HG03439 (cell line): ENCODE measurements at regions not wholly inside any gene's neighbourhood (a gene's known extent, or its start where the extent isn't known, plus 50 kb on each side); places are given as distances from the start of the nearest gene placed in this dataset.

Experiments used
- ATAC-seq: cut with Tn5 transposase; IDR thresholded peaks from one replicate; pipeline ENCODE4 v1.9.1; 2021; ENCODE audit warnings: mild to moderate bottlenecking, moderate library complexity; ENCODE audit not compliant: unreplicated experiment

DNA sequence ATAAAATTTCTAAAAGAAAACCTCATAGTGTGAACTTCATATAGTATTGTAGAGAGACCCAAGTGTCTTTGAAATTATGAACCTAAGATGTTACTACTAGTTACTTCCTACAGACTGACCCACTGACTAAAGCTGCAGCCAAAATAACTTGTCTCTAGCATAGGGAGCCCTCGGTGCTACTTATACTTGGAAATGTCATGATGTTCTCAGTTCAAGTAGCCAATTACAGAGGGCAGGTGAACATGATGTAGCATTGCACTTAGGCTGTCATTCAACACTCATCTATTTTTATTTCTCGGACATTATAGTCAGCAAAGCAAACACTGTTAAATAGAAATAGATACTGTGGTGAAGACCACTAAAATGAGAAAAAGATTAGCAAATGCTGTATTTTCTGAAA is 165.6 kb downstream of the AREG start:
- no peak for ATAC-seq

DNA sequence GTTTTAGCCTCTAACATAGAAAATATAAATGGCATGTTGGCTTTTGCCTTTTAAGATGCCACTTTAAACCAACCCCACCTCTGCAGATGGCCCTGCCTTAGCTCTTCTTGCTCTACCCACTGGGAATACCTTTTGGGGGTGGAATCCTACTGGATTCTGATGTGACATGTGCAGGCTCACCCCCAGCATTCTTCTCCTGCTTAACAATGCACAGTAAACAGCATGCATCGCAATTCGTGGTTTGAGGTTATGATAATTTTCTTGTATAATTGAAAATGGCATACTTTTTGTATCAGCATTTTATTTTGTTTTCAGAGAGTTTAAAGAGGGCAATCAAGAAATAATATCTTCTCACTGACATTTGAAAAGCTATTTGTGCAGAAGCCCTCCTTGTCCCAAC is 167.9 kb downstream of the AREG start:
- ATAC-seq = no peak

DNA sequence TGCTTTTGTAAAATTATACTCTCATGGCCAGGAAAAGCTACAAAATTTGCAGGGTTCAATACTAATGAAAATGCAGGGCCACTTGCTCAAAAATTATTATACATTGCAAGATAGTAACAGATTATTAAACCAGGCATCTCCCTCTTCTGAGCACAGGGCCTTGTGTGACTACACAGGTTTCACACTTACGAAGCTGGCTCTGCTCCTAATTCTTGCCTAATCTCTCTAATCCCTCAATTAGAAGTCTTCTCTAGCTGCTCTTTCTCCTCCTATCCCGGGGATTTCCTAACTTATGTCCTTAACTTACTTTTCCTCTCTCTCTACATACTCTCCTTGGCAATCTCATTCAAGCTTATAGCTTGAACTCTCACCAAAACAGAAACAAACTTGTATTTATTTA is 168.3 kb downstream of the AREG start:
- ATAC-seq = no peak

DNA sequence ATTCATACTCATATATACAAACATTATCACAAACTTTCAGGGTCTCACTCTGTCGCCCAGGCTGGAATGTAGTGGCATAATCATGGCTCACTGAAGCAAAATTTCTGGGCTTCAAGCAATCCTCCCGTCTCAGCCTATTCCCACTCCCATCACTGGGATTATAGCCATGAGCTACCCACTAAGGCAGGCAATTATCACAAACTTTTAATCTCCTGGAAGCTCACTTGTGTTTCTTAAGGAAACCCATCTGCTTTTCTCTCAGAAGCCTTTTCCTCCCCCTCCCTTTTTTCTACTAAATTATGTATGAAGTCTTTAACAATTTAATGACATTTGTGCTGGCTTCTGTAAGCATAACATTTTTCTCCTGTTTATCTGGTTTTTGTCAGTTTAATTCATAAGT is 170.5 kb downstream of the AREG start:
- ATAC-seq = no peak

DNA sequence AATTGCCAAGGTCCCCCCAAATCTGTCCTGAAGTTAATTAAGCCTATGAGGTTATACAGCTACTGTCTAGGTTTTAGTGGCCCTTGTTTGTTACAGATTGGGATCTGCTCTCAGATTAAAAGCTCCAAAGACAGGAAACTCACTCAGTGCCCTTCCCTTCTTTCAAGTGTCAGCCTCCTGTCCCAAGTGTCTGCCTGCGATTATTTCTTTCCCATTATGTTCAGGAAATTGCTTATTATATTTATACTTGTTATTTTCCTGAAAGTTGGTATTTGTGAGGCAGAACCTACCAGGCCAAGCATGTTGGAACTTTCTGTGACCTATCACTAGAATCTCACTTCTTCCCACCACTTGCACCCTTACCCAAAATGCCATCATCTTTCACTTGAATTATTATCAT is 173.2 kb downstream of the AREG start:
- no peak for ATAC-seq

DNA sequence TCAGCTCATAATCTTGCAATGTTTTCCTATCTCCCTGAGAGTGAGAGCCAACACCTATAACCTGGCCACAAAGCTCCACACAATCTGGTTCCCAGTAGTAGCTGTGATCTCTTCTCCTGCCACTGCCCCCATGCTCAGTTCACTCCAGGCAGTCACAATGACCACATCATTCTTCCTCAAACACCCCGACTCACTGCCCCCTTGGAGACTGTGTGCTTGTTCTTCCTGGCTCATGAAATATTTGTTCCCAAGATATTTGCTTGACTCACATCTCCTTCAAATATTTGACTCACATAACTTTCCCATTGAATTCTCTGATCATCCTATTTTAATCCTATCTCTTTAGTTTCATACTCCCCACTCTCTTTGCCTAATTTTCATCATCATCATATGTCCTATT is 173.7 kb downstream of the AREG start:
- ATAC-seq = no peak

DNA sequence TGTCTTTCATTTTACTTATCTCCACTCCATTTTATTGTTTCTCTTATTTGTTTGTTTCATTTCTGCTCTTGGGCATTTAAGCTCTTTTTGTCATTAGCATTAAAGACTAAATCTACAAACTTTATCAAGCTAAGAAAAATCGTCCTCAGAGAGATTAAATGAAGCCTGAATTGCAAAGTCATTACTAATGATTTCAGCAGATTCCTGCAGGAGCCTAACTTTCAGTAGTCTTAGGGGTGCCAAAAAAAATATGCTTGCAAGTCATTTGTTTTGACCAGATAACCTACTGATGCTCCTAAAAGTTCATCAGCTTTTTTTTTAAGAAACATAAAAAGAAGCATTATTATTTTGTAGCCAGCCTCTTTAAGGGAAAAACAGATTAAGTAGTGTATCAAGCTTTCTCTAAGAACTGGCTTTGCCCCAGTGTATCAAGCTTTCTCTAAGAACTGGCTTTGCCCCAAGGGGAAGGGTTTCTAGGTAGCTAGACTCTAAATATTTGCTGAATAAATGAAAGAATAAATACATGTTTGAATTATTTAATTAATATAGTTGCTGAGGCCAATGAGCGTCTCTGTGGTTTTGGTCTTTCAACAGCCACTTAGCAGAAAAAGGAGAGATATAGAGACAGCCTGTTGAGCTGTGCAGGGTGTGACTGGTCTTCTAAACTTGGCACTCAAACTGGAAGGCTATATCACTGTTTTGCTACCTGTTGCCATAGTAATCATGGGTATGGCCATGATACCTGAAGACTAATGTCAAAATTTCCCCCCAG is 174.2 kb downstream of the BTC start:
- no peak for ATAC-seq

DNA sequence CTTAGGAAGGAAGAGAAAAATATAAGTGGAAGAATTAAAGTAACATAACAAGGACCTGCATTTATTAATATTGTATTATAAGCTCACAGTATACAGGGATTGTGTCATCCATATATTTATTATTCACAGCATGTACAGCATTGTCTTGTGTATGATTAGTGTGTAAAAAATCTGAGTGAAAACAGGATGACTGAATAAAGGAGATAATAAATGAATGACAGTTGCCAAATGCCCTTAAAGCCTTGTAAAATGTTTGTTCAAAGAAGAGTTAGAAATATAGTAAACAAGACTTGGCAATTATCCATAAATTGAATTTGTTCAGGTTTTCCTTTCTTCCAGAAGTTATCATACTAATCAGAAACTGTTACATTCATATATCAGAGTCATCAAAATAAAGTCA is 172.7 kb downstream of the BTC start:
- no peak for ATAC-seq

DNA sequence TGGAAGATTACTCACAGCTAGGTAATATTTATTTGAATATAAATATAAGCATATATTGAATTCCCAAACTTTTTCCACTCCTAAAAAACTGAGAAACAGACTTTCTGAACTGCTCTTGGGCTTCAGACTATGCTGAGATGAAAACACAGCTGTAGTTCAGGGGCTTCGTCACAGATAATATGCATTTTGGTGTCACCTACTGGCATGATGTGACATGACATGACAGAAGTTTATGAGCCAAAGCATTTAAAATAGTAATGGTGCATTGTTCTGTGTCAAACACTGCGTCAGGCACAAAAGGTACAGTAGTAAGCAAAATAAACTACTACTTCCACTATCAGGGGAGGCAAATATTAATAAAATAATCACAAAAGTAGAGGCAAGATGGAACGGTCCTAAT is 171.3 kb downstream of the BTC start:
- peak; percentile 78 for ATAC-seq

DNA sequence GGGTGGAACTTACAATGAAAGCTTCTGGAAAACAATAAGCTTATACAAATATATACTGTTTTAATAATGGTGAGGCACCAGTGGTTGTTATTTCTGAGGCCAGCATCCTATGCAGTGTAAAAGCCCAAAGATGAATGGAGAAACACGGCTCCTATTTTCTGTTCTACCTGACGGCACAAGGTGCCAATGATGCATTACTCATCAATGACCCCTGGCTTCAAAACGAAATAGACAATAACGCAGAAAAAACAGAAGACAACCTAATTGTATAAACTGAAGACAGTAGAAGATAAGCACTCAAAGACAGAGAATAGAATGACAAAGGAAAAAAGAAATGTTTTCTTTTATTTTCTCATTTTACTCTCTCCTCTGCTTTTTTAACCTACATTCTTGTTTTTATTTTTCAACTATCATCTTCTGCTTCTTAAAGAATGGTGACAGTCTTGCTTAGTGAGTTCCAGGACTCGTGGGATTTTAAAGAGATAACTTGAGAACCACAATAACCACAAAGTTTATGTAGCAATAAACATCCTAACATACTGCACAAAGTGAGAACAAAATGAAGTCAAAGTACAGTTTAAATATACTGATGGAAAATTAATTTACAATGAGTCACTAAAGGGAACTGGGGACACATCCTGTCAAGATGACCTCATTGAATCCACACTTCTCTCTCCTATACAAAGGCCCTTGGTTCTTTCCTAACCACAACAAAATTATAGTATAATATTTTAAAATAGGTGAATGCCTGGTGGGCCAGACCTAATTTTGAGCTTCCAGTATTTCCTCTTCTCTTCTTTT is 169.8 kb downstream of the BTC start:
- no peak for ATAC-seq

DNA sequence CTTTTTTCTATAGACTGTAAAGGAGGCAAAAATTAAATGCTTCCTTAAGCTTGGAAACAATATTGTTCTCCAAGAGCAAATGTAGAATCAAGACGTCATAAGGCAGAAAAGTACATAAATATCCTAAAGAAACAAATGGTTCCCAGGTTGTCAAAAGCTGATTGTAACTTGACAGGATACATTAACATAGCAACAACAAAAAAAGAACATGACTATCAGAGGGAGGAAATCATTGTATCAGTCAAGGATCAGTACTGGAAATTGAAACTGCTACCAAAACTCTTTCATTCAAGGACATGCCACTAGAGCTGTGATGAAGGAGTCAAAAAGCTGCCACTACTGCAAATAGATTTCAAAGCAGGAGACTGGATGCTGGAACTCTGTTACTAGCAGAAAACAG is 168.3 kb downstream of the BTC start:
- ATAC-seq = no peak

DNA sequence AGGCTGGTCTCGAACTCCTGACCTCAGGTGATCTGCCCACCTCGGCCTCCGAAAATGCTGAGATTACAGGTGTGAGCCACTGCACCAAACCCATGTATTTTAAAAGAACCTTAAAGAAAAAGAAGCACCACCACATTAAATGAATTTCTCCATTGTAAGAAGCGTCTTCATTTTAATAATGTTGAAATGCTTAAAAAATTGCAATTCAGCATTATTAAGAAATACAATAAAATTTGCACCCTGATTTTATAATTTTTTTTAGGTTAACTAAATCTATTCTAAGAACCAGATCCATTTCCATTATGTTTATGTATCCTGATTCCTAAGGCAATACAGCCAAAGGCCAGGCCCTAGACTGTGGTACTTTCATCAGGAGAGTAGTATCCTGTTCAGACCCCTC is 167.2 kb downstream of the BTC start:
- no peak for ATAC-seq

DNA sequence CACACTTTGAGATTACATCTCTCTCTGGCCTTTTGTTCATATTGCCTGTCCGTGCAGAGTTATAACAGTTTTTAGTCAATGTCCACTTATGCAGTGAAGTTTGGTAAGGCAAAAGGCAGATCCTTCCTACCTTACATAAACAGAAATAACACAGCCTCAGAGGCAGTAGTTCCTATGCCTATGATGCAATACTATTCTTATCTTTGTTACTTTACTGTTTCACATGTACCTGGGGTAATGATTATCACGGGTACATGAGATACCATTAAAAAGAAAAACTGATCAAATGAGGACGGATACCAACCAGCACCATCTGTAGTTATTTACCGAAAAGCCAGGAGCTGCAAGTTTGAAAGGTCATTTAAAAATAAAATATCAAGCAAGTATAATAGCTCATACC is 166.8 kb downstream of the BTC start:
- no peak for ATAC-seq

DNA sequence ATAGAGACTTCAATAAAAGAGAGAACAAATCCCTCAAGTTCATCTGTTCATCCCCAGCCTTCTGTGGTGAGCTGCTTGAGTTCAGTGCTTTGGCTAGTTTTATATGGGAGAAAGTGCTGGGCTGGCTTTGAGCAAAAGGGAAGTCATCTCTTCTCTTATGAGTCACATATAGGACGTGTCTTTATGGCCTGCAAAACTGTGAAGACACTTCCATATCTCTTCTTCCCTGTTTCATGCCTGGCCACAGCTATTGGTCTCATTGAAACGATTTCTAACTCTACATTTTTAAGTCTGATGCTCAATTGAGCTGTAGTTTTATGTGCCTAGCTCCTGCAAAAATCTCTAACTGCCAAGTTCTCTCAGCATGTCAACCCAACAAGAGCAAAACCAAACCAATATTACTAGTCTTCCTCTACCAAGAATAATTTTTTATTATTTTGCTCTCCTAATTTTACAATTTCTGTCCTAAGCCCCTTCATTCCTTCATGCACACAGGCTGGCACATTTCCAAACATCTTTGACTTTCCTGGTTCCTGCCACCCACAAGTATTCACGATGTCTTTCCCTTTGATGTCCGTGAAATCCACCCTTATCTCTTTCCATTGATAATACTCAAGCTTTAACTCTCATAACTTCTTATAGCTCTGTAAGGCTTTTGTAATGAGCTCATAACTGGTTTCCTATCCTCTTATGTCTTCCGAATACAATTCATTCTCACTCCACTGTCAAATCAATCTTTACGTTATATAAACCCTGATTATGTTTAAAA is 165.3 kb downstream of the BTC start:
- no peak for ATAC-seq

DNA sequence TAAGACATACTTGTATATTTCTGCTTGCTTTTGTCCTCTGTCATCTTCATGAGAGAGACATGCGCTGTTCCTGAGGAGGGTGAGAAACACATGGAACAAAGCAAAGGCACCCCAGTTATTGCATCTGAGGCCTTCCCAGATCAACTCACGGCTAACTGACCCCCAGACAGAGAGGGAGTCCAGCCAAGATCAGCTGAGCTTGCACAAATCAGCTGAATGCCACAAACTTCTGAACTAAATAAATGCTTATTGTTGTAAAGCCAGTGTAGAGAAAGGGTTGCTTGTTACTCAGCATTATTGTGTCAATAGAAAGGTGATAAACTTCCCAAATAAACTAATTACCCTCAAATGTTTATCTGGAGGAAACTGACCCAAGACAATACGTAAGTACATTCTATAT is 163.8 kb downstream of the BTC start:
- no peak for ATAC-seq

DNA sequence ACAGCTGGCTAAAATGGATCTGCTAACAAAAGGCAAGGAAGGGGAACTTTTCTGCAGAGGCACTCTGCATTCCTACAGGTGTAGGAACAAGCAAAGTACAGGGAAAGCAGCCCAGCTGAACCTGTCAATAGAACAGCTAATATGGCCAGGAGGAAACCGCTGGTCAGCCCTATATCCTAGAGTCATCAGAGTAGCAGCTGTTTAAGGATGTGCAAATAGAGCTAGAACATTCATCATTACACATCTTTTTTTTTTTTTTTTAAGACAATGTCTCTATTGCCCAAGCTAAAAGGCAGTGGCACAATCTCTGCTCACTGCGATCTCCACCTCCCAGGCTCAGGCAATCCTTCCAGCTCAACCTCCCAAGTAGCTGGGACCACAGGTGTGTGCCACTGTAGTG is 163.0 kb downstream of the BTC start:
- ATAC-seq = no peak

DNA sequence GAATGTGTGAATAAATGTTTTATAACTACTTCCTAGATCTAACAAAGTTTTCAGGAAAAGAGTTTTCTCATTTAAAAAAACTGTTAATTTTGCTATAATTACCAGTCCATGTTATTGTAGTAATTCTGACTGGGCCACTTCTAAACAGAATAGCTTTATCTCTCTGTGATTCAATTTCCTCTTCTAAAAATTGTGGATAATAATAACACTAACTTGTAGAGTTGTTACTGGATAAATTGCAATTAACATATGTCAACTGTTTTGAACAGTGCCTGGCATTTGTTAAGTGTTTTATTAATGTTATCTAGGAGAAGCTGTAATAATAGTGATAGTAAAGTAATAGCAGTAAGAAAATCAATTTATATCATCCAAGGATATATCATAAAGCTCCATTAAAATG is 162.3 kb downstream of the BTC start:
- ATAC-seq = no peak

DNA sequence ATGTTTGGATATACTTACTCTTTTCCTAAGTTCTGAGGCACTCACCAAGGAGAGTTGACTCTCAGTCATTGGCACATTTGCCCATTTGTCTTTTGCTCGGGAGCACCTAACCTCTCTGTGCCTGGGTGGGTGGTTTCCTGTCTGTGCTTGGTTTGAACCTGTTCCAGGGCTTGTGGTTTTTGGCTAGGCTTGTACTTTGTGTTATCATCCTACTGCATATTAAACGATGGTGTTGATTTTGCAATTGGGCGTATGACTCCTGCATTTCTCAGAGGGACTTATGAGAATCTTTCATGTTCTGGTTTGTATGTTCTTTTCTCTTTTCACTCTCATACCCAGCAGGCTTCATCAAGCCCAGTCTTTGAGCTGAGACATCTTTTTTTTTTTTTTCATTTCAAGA is 161.7 kb downstream of the BTC start:
- no peak for ATAC-seq

DNA sequence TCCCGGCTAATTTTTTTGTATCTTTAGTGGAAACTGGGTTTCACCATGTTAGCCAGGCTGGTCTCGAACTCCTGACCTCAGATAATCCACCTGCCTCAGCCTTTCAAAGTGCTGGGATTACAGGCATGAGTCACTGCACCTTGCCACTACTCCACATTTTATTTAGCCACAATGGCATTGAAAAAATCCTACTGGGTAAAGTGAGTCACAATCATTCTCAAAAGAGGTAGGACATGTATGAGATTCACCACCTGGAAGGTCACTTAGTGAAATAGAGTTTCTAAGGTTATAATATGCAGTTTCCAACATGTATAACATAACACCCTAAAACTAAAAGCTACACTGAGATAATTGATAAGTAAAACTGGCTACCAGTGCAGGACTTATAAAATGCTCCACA is 159.2 kb downstream of the BTC start:
- ATAC-seq = no peak

DNA sequence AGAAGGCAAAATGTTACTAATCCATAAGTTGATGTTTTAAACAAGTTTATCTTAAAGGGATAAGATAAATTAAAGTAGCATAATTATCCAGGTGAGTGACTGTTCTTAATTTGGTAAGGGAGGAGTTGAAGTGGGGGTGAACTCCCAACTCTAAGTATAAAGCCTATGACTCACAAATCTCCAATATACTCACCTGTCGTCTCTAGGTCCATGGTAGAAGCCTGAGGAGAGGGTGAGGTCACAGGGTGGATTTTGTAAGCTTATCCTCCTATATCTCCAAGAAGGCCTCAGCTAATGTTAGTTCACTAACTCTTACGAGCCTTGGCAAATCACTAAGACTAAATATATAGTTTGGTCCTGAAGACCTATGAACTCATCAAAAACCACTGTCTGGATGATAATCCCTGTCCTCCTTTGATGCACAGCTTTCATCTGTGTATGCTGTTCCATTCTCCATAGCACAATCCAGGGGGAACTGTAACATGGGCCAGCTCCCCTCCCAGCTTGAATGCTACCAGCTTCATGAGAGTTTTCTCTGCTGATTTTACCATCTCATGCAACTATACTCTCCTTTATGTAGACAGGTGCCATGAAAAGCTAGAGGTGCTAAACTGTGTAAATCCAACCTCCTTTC is 158.7 kb downstream of the BTC start:
- no peak for ATAC-seq

DNA sequence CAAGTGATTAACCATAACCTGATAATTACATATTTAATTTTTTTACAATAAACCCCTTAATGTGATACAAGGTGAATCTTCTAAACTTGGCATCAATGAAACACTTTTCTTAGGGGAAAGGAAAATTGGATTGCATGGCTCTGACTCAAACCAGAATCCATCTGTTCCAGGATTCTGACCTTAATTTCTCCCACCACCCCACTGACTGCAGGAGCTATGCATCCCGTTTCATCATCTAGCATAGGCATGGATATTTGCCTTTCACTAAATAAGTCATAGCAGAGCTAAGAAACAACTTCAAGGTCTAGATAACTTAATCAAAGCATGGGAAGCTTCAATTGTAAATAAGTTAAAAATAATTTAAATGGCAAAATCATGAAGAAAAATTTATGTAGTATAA is 156.3 kb downstream of the BTC start:
- ATAC-seq = no peak
